HepG2 (cell line): ENCODE measurements at regions not wholly inside any gene's neighbourhood (a gene's known extent, or its start where the extent isn't known, plus 50 kb on each side); places are given as distances from the start of the nearest gene placed in this dataset.

ENCODE experiments used
- ATAC-seq: fragments of 200-7000 bp; cut with Tn5 transposase; 3 replicates; pipeline ENCODE4 v1.9.1; 2020; ENCODE audit warnings: mild to moderate bottlenecking, moderate library complexity
- BruUV-seq: library from RNA; stranded (reverse); fragments of 400-500 nt; replicated peaks from 2 replicates; lab custom pipeline; 2021; lab: Mats Ljungman, UMichigan
- CTCF ChIA-PET: fragments of 300-600 bp; formaldehyde crosslinking; extraction: SDS; loops from one replicate; lab custom pipeline; 2021; ENCODE audit warnings: low total read pairs, inconsistent platforms, low intra/inter-chr PET ratio; lab: Yijun Ruan, JAX
- POLR2A ChIA-PET: fragments of 350-600 bp; sonication (Branson Sonifier 250); formaldehyde crosslinking; loops from one replicate; lab custom pipeline; 2020; ENCODE audit warnings: antibody characterized with exemption, inconsistent platforms; lab: Yijun Ruan, JAX
- DNase-seq: peaks from one replicate; pipeline ENCODE4 v3.0.0-alpha.2; 2015; ENCODE audit warnings: low spot score
- FAIRE-seq: peaks from 3 replicates; lab custom pipeline; 2011; peaks lifted over from hg19 to GRCh38; lab: Jason Lieb, UNC
- H2AFZ ChIP-seq: one replicate; pipeline ENCODE4 v1.6.1; 2011; ENCODE audit warnings: low read length, inconsistent platforms
- H3K27ac ChIP-seq: fragments of 300-600 bp; 3 replicates; pipeline ENCODE4 v1.8.0; 2011; ENCODE audit warnings: mixed run types, mild to moderate bottlenecking, mixed read lengths, low read length, inconsistent platforms; ENCODE audit not compliant: insufficient read depth; ENCODE audit errors: extremely low read length
- H3K27me3 ChIP-seq, 2 experiments: fragments of 200-600 bp in 1 of 2; 2 replicates in 1 of 2; 3 replicates in 1 of 2; pipeline versions ENCODE4 v1.6.0 to v1.8.0; 2011; ENCODE audit warnings: low read length in 2 of 2, mild to moderate bottlenecking in 2 of 2, moderate library complexity in 2 of 2, inconsistent platforms in 1 of 2; ENCODE audit not compliant: insufficient read depth in 2 of 2, control insufficient read depth in 1 of 2
- H3K36me3 ChIP-seq, 2 experiments: fragments of 200-600 bp in 1 of 2; replicated peaks in 1 of 2; 2 replicates in 1 of 2; 3 replicates in 1 of 2; pipeline versions ENCODE4 v1.5.1 to v1.8.0; 2011; ENCODE audit warnings: low read length in 2 of 2, inconsistent platforms in 1 of 2; ENCODE audit not compliant: insufficient read depth in 2 of 2, control insufficient read depth in 1 of 2
- H3K4me1 ChIP-seq: 2 replicates; pipeline ENCODE4 v1.5.1; 2012; ENCODE audit warnings: low read length, inconsistent platforms; ENCODE audit not compliant: insufficient read depth
- H3K4me2 ChIP-seq: 2 replicates; pipeline ENCODE4 v1.6.0; 2011; ENCODE audit warnings: low read depth, low read length, inconsistent platforms
- H3K4me3 ChIP-seq, 3 experiments: fragments of 200-600 bp in 1 of 3; sonication (generic), shearing (Covaris generic) in 1 of 3; replicated peaks in 1 of 3; 2 replicates each; pipeline ENCODE4 v1.5.1; 2011 to 2016; ENCODE audit warnings: low read length in 3 of 3, inconsistent platforms in 2 of 3, low read depth in 2 of 3, mild to moderate bottlenecking in 2 of 3, control low read depth in 1 of 3, mixed read lengths in 1 of 3; ENCODE audit not compliant: insufficient read depth in 1 of 3
- H3K79me2 ChIP-seq: one replicate; pipeline ENCODE4 v1.6.1; 2011; ENCODE audit warnings: low read length, inconsistent platforms; ENCODE audit not compliant: insufficient read depth
- H3K9ac ChIP-seq: 2 replicates; pipeline ENCODE4 v1.6.0; 2011; ENCODE audit warnings: mild to moderate bottlenecking, low read depth, low read length, inconsistent platforms; ENCODE audit not compliant: insufficient read depth
- H3K9me3 ChIP-seq: 2 replicates; pipeline ENCODE4 v1.5.1; 2012; ENCODE audit warnings: mild to moderate bottlenecking, low read length
- H4K20me1 ChIP-seq: 2 replicates; pipeline ENCODE4 v1.6.0; 2011; ENCODE audit warnings: inconsistent platforms, mild to moderate bottlenecking, low read length, moderate library complexity; ENCODE audit not compliant: insufficient read depth
- AFF4 ChIP-seq: sonication (generic); formaldehyde crosslinking; IDR thresholded peaks from 2 replicates; pipeline ENCODE4 v1.4.0; 2020; ENCODE audit warnings: missing genetic modification reagents
- E2F1 ChIP-seq: sonication (generic); formaldehyde crosslinking; IDR thresholded peaks from 2 replicates; pipeline ENCODE4 v1.5.0; 2020; ENCODE audit warnings: missing genetic modification reagents
- ETV6 ChIP-seq: sonication (generic); formaldehyde crosslinking; conservative IDR thresholded peaks from 2 replicates; pipeline ENCODE4 v1.4.0; 2020; ENCODE audit warnings: missing genetic modification reagents
- HHEX ChIP-seq: IDR thresholded peaks from 2 replicates; pipeline ENCODE4 v1.6.1; 2016; ENCODE audit warnings: control low read depth
- RAD51 ChIP-seq: fragments of 450-650 bp; IDR thresholded peaks from 2 replicates; pipeline ENCODE4 v1.6.1; 2016; ENCODE audit warnings: borderline replicate concordance
- RERE ChIP-seq: IDR thresholded peaks from 2 replicates; pipeline ENCODE4 v1.6.1; 2016; ENCODE audit warnings: low read depth, missing genetic modification reagents, missing compliant biosample characterization
- SPEN ChIP-seq: sonication (generic); formaldehyde crosslinking; IDR thresholded peaks from 2 replicates; pipeline ENCODE4 v1.5.1; 2020; ENCODE audit warnings: low read depth, mild to moderate bottlenecking, missing genetic modification reagents
- TFE3 ChIP-seq: IDR thresholded peaks from 2 replicates; pipeline ENCODE4 v1.6.1; 2016
- ZNF337 ChIP-seq: sonication (generic); formaldehyde crosslinking; IDR thresholded peaks from 2 replicates; pipeline ENCODE4 v1.5.1; 2020; ENCODE audit warnings: missing genetic modification reagents, low read depth, mild to moderate bottlenecking, borderline replicate concordance
- ZNF691 ChIP-seq: sonication (generic); formaldehyde crosslinking; IDR thresholded peaks from 2 replicates; pipeline ENCODE4 v1.4.0; 2020; ENCODE audit warnings: missing genetic modification reagents, low read depth, mild to moderate bottlenecking, borderline replicate concordance
- ZSCAN31 ChIP-seq: sonication (generic); formaldehyde crosslinking; IDR thresholded peaks from 2 replicates; pipeline ENCODE4 v1.5.0; 2020; ENCODE audit warnings: low read depth, mild to moderate bottlenecking, missing genetic modification reagents
- WGBS: methylation state at CpG from one replicate; pipeline ENCODE4 v1.1.6; 2017; ENCODE audit warnings: low lambda C conversion rate; 5-methylcytosine and 5-hydroxymethylcytosine counted together
- in situ Hi-C: cut with HindIII; loops from 2 replicates; pipeline ENCODE4 v1.10.0; 2017; ENCODE audit warnings: low pct_unique_long_range_greater_than_20kb; ENCODE audit not compliant: extremely low pct_ligation_motif_present
- intact Hi-C: fragments of 100-400 bp; cut with micrococcal nuclease; formaldehyde crosslinking; loops from one replicate; pipeline ENCODE4 v1.10.0; 2022; ENCODE audit not compliant: unreplicated experiment

- TF ChIP-seq AFF4 (CRISPR knock-in tag) (no peak), ZSCAN31 (CRISPR knock-in tag) (no peak), ETV6 (CRISPR knock-in tag) (no peak), RAD51 (no peak), ZNF337 (CRISPR knock-in tag) (no peak)
- TF ChIP-seq, all 625 proteins: peak for 0
These were observed 463.2 kb upstream of the AGTR1 start (continued) for GRCh38 chr3:148234536-148234935.

GRCh38 chr3:148235566-148235965 is 462.1 kb upstream of the AGTR1 start:
- Histone ChIP-seq H2AFZ (no peak overlapping the region), H3K4me1 (no peaks in the 10 kb centered on the region), H3K9me3 (no peaks in the 10 kb centered on the region), H3K27me3 (no peaks in the 10 kb centered on the region), H3K79me2 (no peaks in the 10 kb centered on the region), H3K27ac (no peak overlapping the region), H4K20me1 (no peaks in the 10 kb centered on the region), H3K36me3 (no peaks in the 10 kb centered on the region), H3K4me2 (no peak overlapping the region), H3K4me3 (no peak overlapping the region), H3K9ac (no peak overlapping the region)
- in situ Hi-C loops (no loop called here), intact Hi-C loops (no loop called here)
- ATAC-seq (no peak), FAIRE-seq (no peak), DNase-seq (no peak)
- no TSS peak for BruUV-seq
- TF ChIP-seq E2F1 (CRISPR knock-in tag), result no peak
- no peak for TF ChIP-seq ZNF691
- no peak for TF ChIP-seq HHEX
- TF ChIP-seq RERE (CRISPR knock-in tag), result no peak
- no peak for TF ChIP-seq TFE3 (CRISPR knock-in tag)
- TF ChIP-seq SPEN (CRISPR knock-in tag), result no peak
- ChIA-PET POLR2A (no interaction called here), CTCF (no interaction called here)
- WGBS, result 0% methylated on average over 3 of the region's 3 CpGs
